ENCODE measurements at regions not wholly inside any gene's neighbourhood (a gene's known extent, or its start where the extent isn't known, plus 50 kb on each side); places are given as distances from the start of the nearest gene placed in this dataset.

DNA sequence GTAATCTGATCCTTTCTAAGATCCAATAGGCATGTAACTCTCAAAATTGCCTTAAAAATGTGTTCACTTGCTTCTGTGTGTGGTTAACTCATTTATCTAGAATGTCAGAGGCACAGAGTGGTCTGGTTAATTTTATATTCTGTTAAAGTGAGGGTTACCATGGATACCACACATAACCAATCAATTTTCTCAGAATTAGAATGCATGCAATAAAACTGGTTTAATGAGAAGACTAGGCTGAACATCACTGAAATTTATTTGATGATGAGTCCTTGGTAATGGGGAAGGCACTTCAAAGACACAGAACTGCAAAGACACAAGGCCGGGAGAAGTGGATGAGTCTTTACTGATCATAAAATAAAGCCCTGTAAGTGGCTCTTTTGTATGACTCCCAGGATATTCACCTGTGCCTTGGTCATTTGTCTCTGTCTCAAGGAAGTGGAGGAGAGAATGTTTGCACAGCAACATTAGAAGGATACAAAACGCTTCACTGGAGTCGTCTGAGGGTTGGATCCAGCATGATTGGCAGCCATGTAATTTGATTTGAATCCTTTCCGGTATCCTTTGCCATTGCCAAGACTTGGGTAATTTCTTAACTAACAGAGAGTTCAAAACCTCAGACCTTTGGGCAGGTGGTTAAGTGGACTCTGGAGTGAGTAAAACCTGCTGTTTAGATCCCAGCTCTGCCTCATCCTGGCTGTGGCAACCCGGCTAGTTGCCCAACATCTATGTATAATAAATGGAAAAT is 94.0 kb upstream of the RBPJ start:
- TF ChIP-seq, protein P1, sequence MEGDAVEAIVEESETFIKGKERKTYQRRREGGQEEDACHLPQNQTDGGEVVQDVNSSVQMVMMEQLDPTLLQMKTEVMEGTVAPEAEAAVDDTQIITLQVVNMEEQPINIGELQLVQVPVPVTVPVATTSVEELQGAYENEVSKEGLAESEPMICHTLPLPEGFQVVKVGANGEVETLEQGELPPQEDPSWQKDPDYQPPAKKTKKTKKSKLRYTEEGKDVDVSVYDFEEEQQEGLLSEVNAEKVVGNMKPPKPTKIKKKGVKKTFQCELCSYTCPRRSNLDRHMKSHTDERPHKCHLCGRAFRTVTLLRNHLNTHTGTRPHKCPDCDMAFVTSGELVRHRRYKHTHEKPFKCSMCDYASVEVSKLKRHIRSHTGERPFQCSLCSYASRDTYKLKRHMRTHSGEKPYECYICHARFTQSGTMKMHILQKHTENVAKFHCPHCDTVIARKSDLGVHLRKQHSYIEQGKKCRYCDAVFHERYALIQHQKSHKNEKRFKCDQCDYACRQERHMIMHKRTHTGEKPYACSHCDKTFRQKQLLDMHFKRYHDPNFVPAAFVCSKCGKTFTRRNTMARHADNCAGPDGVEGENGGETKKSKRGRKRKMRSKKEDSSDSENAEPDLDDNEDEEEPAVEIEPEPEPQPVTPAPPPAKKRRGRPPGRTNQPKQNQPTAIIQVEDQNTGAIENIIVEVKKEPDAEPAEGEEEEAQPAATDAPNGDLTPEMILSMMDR (IDR thresholded peaks at IDR 0.05; ENCODE audit: insufficient read depth, low read depth, low read length, missing control alignments), result no peak
- H3K4me3 ChIP-seq (ENCODE audit: low read length), result no peak overlapping the region
- no peak for DNase-seq (ENCODE audit: low read depth)

GRCh38 chr4:26227601-26228229 is 93.1 kb upstream of the RBPJ start:
- DNase-seq (ENCODE audit: low read depth), result no peak
- no peak overlapping the region for H3K4me3 ChIP-seq (ENCODE audit: low read length)
- TF ChIP-seq, protein P1 (IDR thresholded peaks at IDR 0.05; ENCODE audit: insufficient read depth, low read depth, low read length, missing control alignments), result no peak

DNA sequence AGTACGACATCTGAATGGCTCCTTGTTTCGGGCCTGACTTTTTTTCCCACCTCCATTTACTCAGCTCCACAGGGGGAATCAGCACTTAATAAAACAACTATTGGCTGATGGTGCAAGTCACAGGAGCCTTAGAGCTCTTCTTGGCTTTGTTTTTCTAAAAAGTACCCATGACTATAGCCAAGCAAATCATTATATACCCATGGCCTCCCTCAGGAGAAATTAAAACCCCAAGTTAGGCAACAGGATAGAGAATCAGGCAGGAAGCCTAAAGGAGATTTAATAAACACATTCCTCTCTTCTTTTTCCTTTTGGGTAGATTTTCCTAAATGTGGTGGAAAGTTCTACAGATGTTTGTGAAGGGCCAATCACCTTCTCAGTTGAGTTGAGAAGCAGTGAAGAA is 91.9 kb upstream of the RBPJ start:
- TF ChIP-seq, protein P1 (IDR thresholded peaks at IDR 0.05; ENCODE audit: insufficient read depth, low read depth, low read length, missing control alignments), result no peak
- DNase-seq (ENCODE audit: low read depth), result no peak
- H3K4me3 ChIP-seq (ENCODE audit: low read length), result no peak overlapping the region

GRCh38 chr4:26229974-26230373 is 90.8 kb upstream of the RBPJ start:
- TF ChIP-seq, protein P1 (IDR thresholded peaks at IDR 0.05; ENCODE audit: insufficient read depth, low read depth, low read length, missing control alignments), result no peak
- H3K4me3 ChIP-seq (ENCODE audit: low read length), result no peak overlapping the region
- DNase-seq (ENCODE audit: low read depth), result no peak

GRCh38 chr4:26233350-26233749 is 87.5 kb upstream of the RBPJ start:
- TF ChIP-seq, protein P1 (IDR thresholded peaks at IDR 0.05; ENCODE audit: insufficient read depth, low read depth, low read length, missing control alignments), result no peak
- no peak overlapping the region for H3K4me3 ChIP-seq (ENCODE audit: low read length)
- no peak for DNase-seq (ENCODE audit: low read depth)

DNA sequence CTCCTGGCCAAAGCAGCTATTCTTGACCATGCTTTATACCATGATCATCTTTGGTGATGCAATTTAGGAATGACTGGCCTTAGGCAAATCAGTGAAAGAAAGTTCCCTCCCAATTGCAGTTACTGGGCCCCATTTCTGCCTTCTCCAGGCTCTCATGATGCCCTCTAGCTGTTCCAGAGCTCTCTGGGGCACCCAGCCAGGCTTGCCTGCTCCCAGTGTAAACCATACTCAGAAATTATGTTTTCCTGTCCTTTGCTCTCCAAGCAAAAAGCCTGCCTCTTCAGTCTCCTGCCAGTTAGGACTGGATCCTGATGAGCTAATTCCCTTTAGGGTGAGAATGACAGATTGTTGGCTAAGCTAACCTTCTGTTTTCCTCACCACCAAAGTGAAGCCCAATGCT is 85.3 kb upstream of the RBPJ start:
- DNase-seq (ENCODE audit: low read depth), result peak; percentile 88
- TF ChIP-seq, protein P1 (IDR thresholded peaks at IDR 0.05; ENCODE audit: insufficient read depth, low read depth, low read length, missing control alignments), result peak; percentile 34
- no peak overlapping the region for H3K4me3 ChIP-seq (ENCODE audit: low read length)
